Stimulated activated memory B cell treated with anti-CD40 and anti-IgM and Interleukin-4, amounts not matched to agents 10 μg/mL and 1 μg/mL and 100 μg/mL, for 72 hours (primary cell): ENCODE measurements at regions not wholly inside any gene's neighbourhood (a gene's known extent, or its start where the extent isn't known, plus 50 kb on each side); places are given as distances from the start of the nearest gene placed in this dataset.

ENCODE experiments used
- ATAC-seq: fragments of 150-1000 bp; cut with Tn5 transposase; 2 replicates; pipeline ENCODE4 v1.10.0; 2021
- H3K27ac Mint-ChIP-seq: one replicate; pipeline ENCODE4 v1.8.0; 2022; ENCODE audit warnings: mild to moderate bottlenecking, mixed read lengths
- H3K27me3 Mint-ChIP-seq: one replicate; pipeline ENCODE4 v1.8.0; 2022; ENCODE audit warnings: mixed read lengths
- H3K36me3 Mint-ChIP-seq: one replicate; pipeline ENCODE4 v1.8.0; 2022; ENCODE audit warnings: mixed read lengths
- H3K4me1 Mint-ChIP-seq: one replicate; pipeline ENCODE4 v1.8.0; 2022; ENCODE audit warnings: mixed read lengths
- H3K4me3 Mint-ChIP-seq: one replicate; pipeline ENCODE4 v1.8.0; 2022; ENCODE audit warnings: mild to moderate bottlenecking, moderate library complexity, mixed read lengths
- H3K9me3 Mint-ChIP-seq: one replicate; pipeline ENCODE4 v1.8.0; 2022; ENCODE audit warnings: mixed read lengths

GRCh38 chr7:15854841-15855524 is 168.5 kb upstream of the MEOX2 start:
- Mint-ChIP-seq H3K27me3 (no peaks in the 10 kb centered on the region), H3K36me3 (no peaks in the 10 kb centered on the region), H3K4me3 (no peak overlapping the region)

GRCh38 chr7:15853832-15854470 is 167.5 kb upstream of the MEOX2 start:
- ATAC-seq = no peak
- Mint-ChIP-seq H3K27ac (no peak overlapping the region), H3K9me3 (no peaks in the 10 kb centered on the region), H3K4me1 (no peaks in the 10 kb centered on the region), H3K4me3 (no peak overlapping the region), H3K36me3 (no peaks in the 10 kb centered on the region), H3K27me3 (no peaks in the 10 kb centered on the region)

More at GRCh38 chr7:15854841-15855524, 168.5 kb upstream of the MEOX2 start:
- no peaks in the 10 kb centered on the region for H3K4me1 Mint-ChIP-seq
- no peak for ATAC-seq
- H3K27ac Mint-ChIP-seq = no peak overlapping the region
- peaks cover 3% of the 10 kb centered on the region for H3K9me3 Mint-ChIP-seq

GRCh38 chr7:15851201-15851600 is 164.7 kb upstream of the MEOX2 start:
- Mint-ChIP-seq H3K27ac (no peak overlapping the region), H3K27me3 (no peaks in the 10 kb centered on the region), H3K9me3 (no peaks in the 10 kb centered on the region), H3K4me3 (no peak overlapping the region), H3K36me3 (no peaks in the 10 kb centered on the region), H3K4me1 (no peaks in the 10 kb centered on the region)
- no peak for ATAC-seq

- Mint-ChIP-seq H3K27ac (no peak overlapping the region), H3K9me3 (no peaks in the 10 kb centered on the region), H3K4me3 (no peak overlapping the region), H3K4me1 (no peaks in the 10 kb centered on the region), H3K27me3 (no peaks in the 10 kb centered on the region), H3K36me3 (no peaks in the 10 kb centered on the region)
- no peak for ATAC-seq
Measured at GRCh38 chr7:15848901-15849300, 162.4 kb upstream of the MEOX2 start.

- Mint-ChIP-seq H3K9me3 (no peaks in the 10 kb centered on the region), H3K27ac (no peak overlapping the region), H3K4me1 (no peaks in the 10 kb centered on the region), H3K36me3 (no peaks in the 10 kb centered on the region), H3K4me3 (no peak overlapping the region), H3K27me3 (no peaks in the 10 kb centered on the region)
- no peak for ATAC-seq
Measured at GRCh38 chr7:15848362-15848761, 161.9 kb upstream of the MEOX2 start.

GRCh38 chr7:15845868-15846267 is 159.4 kb upstream of the MEOX2 start:
- Mint-ChIP-seq H3K4me1 (no peaks in the 10 kb centered on the region), H3K27me3 (no peaks in the 10 kb centered on the region), H3K4me3 (no peak overlapping the region), H3K9me3 (no peaks in the 10 kb centered on the region), H3K27ac (no peak overlapping the region), H3K36me3 (no peaks in the 10 kb centered on the region)
- ATAC-seq = no peak

GRCh38 chr7:15845461-15845860 is 159.0 kb upstream of the MEOX2 start:
- H3K36me3 Mint-ChIP-seq = no peaks in the 10 kb centered on the region
- no peaks in the 10 kb centered on the region for H3K27me3 Mint-ChIP-seq
- H3K27ac Mint-ChIP-seq = no peak overlapping the region
- no peak for ATAC-seq
- no peaks in the 10 kb centered on the region for H3K9me3 Mint-ChIP-seq
- no peak overlapping the region for H3K4me3 Mint-ChIP-seq
- H3K4me1 Mint-ChIP-seq = no peaks in the 10 kb centered on the region

- Mint-ChIP-seq H3K9me3 (no peaks in the 10 kb centered on the region), H3K27me3 (no peaks in the 10 kb centered on the region), H3K27ac (no peak overlapping the region), H3K4me1 (no peaks in the 10 kb centered on the region), H3K36me3 (no peaks in the 10 kb centered on the region), H3K4me3 (no peak overlapping the region)
- ATAC-seq = no peak
Measured at GRCh38 chr7:15839416-15840100, 153.1 kb upstream of the MEOX2 start.

GRCh38 chr7:15838265-15838664 is 151.8 kb upstream of the MEOX2 start:
- H3K9me3 Mint-ChIP-seq = no peaks in the 10 kb centered on the region
- H3K27ac Mint-ChIP-seq = no peak overlapping the region
- no peaks in the 10 kb centered on the region for H3K4me1 Mint-ChIP-seq
- H3K36me3 Mint-ChIP-seq = no peaks in the 10 kb centered on the region
- H3K27me3 Mint-ChIP-seq = no peaks in the 10 kb centered on the region
- no peak for ATAC-seq
- H3K4me3 Mint-ChIP-seq = no peak overlapping the region

GRCh38 chr7:15837306-15837950 is 150.9 kb upstream of the MEOX2 start:
- H3K27me3 Mint-ChIP-seq = no peaks in the 10 kb centered on the region
- no peak overlapping the region for H3K27ac Mint-ChIP-seq
- ATAC-seq = no peak
- H3K9me3 Mint-ChIP-seq = no peaks in the 10 kb centered on the region
- no peaks in the 10 kb centered on the region for H3K36me3 Mint-ChIP-seq
- no peak overlapping the region for H3K4me3 Mint-ChIP-seq
- no peaks in the 10 kb centered on the region for H3K4me1 Mint-ChIP-seq

- ATAC-seq = no peak
- Mint-ChIP-seq H3K36me3 (no peaks in the 10 kb centered on the region), H3K4me1 (no peaks in the 10 kb centered on the region), H3K27me3 (no peaks in the 10 kb centered on the region), H3K9me3 (no peaks in the 10 kb centered on the region), H3K4me3 (no peak overlapping the region), H3K27ac (no peak overlapping the region)
Measured at GRCh38 chr7:15836651-15837050, 150.2 kb upstream of the MEOX2 start.

- no peak for ATAC-seq
- Mint-ChIP-seq H3K9me3 (no peaks in the 10 kb centered on the region), H3K4me1 (no peaks in the 10 kb centered on the region), H3K27me3 (no peaks in the 10 kb centered on the region), H3K27ac (no peak overlapping the region), H3K36me3 (no peaks in the 10 kb centered on the region), H3K4me3 (no peak overlapping the region)
Measured at GRCh38 chr7:15836041-15836440, 149.6 kb upstream of the MEOX2 start.

- H3K27ac Mint-ChIP-seq = no peak overlapping the region
- no peaks in the 10 kb centered on the region for H3K9me3 Mint-ChIP-seq
- H3K36me3 Mint-ChIP-seq = no peaks in the 10 kb centered on the region
- no peaks in the 10 kb centered on the region for H3K27me3 Mint-ChIP-seq
- no peaks in the 10 kb centered on the region for H3K4me1 Mint-ChIP-seq
- ATAC-seq = no peak
- no peak overlapping the region for H3K4me3 Mint-ChIP-seq
Measured at GRCh38 chr7:15834446-15834845, 148.0 kb upstream of the MEOX2 start.

GRCh38 chr7:15832996-15833395 is 146.5 kb upstream of the MEOX2 start:
- no peaks in the 10 kb centered on the region for H3K36me3 Mint-ChIP-seq

GRCh38 chr7:15831606-15832005 is 145.1 kb upstream of the MEOX2 start:
- Mint-ChIP-seq H3K4me3 (no peak overlapping the region), H3K9me3 (no peaks in the 10 kb centered on the region), H3K27me3 (no peaks in the 10 kb centered on the region), H3K27ac (no peak overlapping the region), H3K4me1 (no peaks in the 10 kb centered on the region), H3K36me3 (no peaks in the 10 kb centered on the region)
- ATAC-seq = no peak

More at GRCh38 chr7:15832996-15833395, 146.5 kb upstream of the MEOX2 start:
- ATAC-seq = no peak
- Mint-ChIP-seq H3K4me3 (no peak overlapping the region), H3K9me3 (no peaks in the 10 kb centered on the region), H3K27me3 (no peaks in the 10 kb centered on the region), H3K27ac (no peak overlapping the region), H3K4me1 (no peaks in the 10 kb centered on the region)
